ENCODE measurements at regions not wholly inside any gene's neighbourhood (a gene's known extent, or its start where the extent isn't known, plus 50 kb on each side); places are given as distances from the start of the nearest gene placed in this dataset.

DNA sequence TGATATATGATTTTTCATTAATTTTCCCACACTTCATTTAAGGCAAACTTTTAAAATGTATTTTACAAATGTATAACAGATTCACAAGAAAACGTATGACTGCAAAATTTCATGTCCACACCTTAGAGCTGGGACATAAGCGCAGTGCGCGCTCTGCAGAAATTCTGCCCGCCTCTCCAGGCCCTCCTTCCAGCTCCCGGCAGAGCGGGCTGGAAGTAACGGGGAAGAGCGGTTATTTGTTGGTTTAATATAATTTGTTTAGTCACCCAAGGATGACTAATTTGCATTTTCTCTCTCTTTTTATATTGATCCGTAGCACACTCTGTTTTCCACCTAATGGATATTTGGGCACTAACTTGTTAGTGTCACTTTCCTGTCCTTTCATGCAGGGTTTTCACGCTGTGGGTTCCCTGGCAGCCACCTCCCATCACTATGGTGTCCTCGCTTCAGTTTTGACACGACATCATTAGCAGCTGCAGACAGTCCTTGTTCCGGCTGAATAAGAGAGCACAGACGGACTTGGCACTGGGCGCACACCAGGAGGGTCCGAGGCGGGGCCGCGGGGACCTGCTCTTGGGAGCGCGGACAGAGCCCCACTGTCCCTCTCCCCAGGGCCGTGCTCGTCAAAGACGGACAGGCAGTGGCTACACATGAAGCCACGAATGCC, 129.2 kb upstream of the SEC61G start:
- peak overlapping the region; percentile 18 for H3K27ac Mint-ChIP-seq
- TF ChIP-seq, protein P1, sequence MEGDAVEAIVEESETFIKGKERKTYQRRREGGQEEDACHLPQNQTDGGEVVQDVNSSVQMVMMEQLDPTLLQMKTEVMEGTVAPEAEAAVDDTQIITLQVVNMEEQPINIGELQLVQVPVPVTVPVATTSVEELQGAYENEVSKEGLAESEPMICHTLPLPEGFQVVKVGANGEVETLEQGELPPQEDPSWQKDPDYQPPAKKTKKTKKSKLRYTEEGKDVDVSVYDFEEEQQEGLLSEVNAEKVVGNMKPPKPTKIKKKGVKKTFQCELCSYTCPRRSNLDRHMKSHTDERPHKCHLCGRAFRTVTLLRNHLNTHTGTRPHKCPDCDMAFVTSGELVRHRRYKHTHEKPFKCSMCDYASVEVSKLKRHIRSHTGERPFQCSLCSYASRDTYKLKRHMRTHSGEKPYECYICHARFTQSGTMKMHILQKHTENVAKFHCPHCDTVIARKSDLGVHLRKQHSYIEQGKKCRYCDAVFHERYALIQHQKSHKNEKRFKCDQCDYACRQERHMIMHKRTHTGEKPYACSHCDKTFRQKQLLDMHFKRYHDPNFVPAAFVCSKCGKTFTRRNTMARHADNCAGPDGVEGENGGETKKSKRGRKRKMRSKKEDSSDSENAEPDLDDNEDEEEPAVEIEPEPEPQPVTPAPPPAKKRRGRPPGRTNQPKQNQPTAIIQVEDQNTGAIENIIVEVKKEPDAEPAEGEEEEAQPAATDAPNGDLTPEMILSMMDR (IDR thresholded peaks at IDR 0.05; ENCODE audit: unreplicated experiment): no peak
- H3K36me3 Mint-ChIP-seq (ENCODE audit: insufficient read depth): no peaks in the 10 kb centered on the region
- H3K4me1 Mint-ChIP-seq (ENCODE audit: low read depth): peaks cover 9% of the 10 kb centered on the region
- no peak for DNase-seq (ENCODE audit: low spot score, unreplicated experiment)
- H3K4me3 Mint-ChIP-seq (ENCODE audit: low read depth): peak overlapping the region; percentile 69
- H3K27me3 Mint-ChIP-seq: peaks cover 15% of the 10 kb centered on the region
- H3K9me3 Mint-ChIP-seq (ENCODE audit: low read depth): no peaks in the 10 kb centered on the region

DNA sequence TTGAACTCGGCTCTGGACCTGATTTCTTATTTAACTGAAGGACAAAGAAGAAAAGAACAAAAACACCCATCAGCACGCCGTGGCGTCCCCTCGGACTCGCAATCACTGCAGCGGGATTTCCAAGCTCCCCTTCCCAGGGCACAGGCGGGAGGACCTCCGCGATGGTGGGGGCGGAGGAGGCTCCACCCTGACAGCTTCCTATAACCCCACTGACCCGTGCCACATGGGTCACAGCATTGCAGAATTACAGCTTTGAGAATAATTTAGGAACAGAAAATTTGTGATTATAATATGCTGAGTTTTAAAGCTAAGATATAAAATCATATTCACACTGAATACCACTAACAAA, 129.7 kb upstream of the SEC61G start:
- Mint-ChIP-seq H3K36me3 (ENCODE audit: insufficient read depth) (no peaks in the 10 kb centered on the region), H3K27ac (no peak overlapping the region), H3K4me3 (ENCODE audit: low read depth) (peak overlapping the region; percentile 69), H3K9me3 (ENCODE audit: low read depth) (no peaks in the 10 kb centered on the region), H3K4me1 (ENCODE audit: low read depth) (peaks cover 6% of the 10 kb centered on the region), H3K27me3 (peaks cover 16% of the 10 kb centered on the region)
- DNase-seq (ENCODE audit: low spot score, unreplicated experiment): no peak
- TF ChIP-seq, protein P1 (IDR thresholded peaks at IDR 0.05; ENCODE audit: unreplicated experiment): no peak

DNA sequence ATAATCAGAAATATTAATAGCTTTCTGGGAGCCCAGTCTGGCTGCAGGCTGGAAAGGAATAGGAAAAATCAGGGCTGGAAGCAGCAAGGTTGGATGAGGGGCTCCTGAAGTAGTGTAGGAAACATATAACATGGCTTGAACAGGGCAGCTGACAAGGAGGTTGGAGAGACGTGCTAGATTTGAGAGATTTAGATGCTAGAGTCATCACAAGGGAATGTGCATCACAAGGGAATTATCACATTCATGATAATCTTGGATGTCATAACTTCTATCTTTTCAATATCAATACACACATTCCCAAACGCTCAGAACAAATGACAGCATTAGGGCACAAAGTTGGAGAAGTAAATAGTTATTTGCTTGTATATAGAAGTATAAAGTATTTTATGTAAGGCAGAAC, 120.9 kb upstream of the EGFR start:
- no peaks in the 10 kb centered on the region for H3K36me3 Mint-ChIP-seq (ENCODE audit: insufficient read depth)
- DNase-seq (ENCODE audit: low spot score, unreplicated experiment): no peak
- H3K4me3 Mint-ChIP-seq (ENCODE audit: low read depth): no peak overlapping the region
- H3K27ac Mint-ChIP-seq: no peak overlapping the region
- TF ChIP-seq, protein P1 (IDR thresholded peaks at IDR 0.05; ENCODE audit: unreplicated experiment): no peak
- no peaks in the 10 kb centered on the region for H3K4me1 Mint-ChIP-seq (ENCODE audit: low read depth)
- no peaks in the 10 kb centered on the region for H3K9me3 Mint-ChIP-seq (ENCODE audit: low read depth)
- peaks cover 21% of the 10 kb centered on the region for H3K27me3 Mint-ChIP-seq

DNA sequence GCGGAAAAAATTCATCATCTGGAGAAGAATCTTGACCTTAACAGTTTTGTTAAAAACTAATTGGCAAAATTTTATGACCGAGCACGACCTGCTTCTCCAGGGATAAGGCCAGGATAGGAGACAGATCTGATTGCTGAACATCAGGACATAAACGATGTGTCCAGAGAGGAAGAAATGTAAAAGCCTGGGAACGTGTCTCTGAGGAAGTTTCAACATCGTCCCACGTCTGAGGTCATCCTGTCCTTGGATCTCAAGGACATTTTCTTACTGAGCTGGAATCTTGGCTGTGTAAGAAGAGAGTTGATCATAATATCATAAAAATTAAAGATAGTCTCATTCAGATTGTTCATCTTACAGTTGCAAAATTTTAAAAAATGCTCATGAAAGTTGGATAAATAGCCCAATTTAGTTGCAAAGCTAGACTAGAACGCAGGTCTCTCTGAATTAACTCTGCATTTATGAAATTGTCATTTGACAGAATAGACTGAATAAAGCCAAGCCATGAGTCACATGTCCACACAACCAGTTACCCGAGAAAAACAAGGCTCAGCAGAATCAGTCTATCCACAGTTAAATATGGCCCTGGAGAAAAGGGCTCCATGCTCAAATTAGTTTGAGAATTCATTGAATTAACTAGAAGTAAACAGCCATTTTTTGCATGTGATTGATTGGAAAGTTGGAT, 120.0 kb upstream of the EGFR start:
- H3K27me3 Mint-ChIP-seq: peaks cover 19% of the 10 kb centered on the region
- no peaks in the 10 kb centered on the region for H3K9me3 Mint-ChIP-seq (ENCODE audit: low read depth)
- no peak overlapping the region for H3K4me3 Mint-ChIP-seq (ENCODE audit: low read depth)
- H3K4me1 Mint-ChIP-seq (ENCODE audit: low read depth): no peaks in the 10 kb centered on the region
- no peak for DNase-seq (ENCODE audit: low spot score, unreplicated experiment)
- TF ChIP-seq, protein P1 (IDR thresholded peaks at IDR 0.05; ENCODE audit: unreplicated experiment): no peak
- H3K27ac Mint-ChIP-seq: no peak overlapping the region
- H3K36me3 Mint-ChIP-seq (ENCODE audit: insufficient read depth): no peaks in the 10 kb centered on the region

DNA sequence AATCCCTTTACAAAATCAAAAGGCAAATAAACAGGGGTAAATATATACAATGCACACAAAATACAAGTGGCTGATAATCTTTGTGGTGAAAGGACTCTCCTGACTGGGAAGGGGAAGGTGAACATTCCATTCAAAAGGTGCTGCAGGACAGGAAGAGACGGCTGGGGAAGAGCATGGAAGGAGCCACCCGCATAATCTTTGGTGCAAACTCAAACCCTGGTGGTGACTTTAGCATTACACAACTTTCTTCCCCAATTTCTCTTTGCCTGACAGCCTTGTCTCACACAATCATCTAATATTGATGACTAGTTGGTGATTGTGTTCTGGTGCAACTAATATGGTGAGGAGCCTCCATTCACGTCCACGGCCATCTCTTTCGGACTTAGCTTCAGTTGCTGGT, 117.0 kb upstream of the EGFR start:
- no peaks in the 10 kb centered on the region for H3K36me3 Mint-ChIP-seq (ENCODE audit: insufficient read depth)
- H3K4me1 Mint-ChIP-seq (ENCODE audit: low read depth): no peaks in the 10 kb centered on the region
- H3K27me3 Mint-ChIP-seq: peaks cover 10% of the 10 kb centered on the region
- TF ChIP-seq, protein P1 (IDR thresholded peaks at IDR 0.05; ENCODE audit: unreplicated experiment): no peak
- no peak overlapping the region for H3K4me3 Mint-ChIP-seq (ENCODE audit: low read depth)
- no peak overlapping the region for H3K27ac Mint-ChIP-seq
- DNase-seq (ENCODE audit: low spot score, unreplicated experiment): no peak
- no peaks in the 10 kb centered on the region for H3K9me3 Mint-ChIP-seq (ENCODE audit: low read depth)
